Activated T-helper 1 cell treated with Interleukin-2 at 50 U/mL for 16 hours (primary cell): ENCODE measurements at regions not wholly inside any gene's neighbourhood (a gene's known extent, or its start where the extent isn't known, plus 50 kb on each side); places are given as distances from the start of the nearest gene placed in this dataset.

ENCODE experiments used
- DNase-seq: peaks from one replicate; pipeline ENCODE4 v3.0.0-alpha.2; 2020; ENCODE audit warnings: low read depth

GRCh38 chr9:7394002-7394774 lies 405.4 kb downstream of the DMAC1 start:
- DNase-seq, result no peak

GRCh38 chr9:7392148-7392547 lies 407.4 kb downstream of the DMAC1 start:
- no peak for DNase-seq

GRCh38 chr9:7388755-7389154 lies 410.8 kb downstream of the DMAC1 start:
- no peak for DNase-seq

GRCh38 chr9:7387840-7388239 lies 411.7 kb downstream of the DMAC1 start:
- no peak for DNase-seq

- DNase-seq, result no peak
Observed at GRCh38 chr9:7382304-7382703, 417.3 kb downstream of the DMAC1 start.

GRCh38 chr9:7377489-7377888 lies 422.1 kb downstream of the DMAC1 start:
- DNase-seq, result no peak

GRCh38 chr9:7376833-7377232 lies 422.7 kb downstream of the DMAC1 start:
- DNase-seq, result no peak

GRCh38 chr9:7376213-7376612 lies 423.4 kb downstream of the DMAC1 start:
- no peak for DNase-seq

- no peak for DNase-seq
Observed at GRCh38 chr9:7375013-7375511, 424.5 kb downstream of the DMAC1 start.

- DNase-seq, result no peak
Observed at GRCh38 chr9:7370988-7371387, 428.6 kb downstream of the DMAC1 start.

- no peak for DNase-seq
Observed at GRCh38 chr9:7370381-7370780, 429.2 kb downstream of the DMAC1 start.

- no peak for DNase-seq
Observed at GRCh38 chr9:7369384-7369821, 430.2 kb downstream of the DMAC1 start.

- no peak for DNase-seq
Observed at GRCh38 chr9:7368410-7369292, 430.9 kb downstream of the DMAC1 start.

GRCh38 chr9:7367726-7368125 lies 431.9 kb downstream of the DMAC1 start:
- no peak for DNase-seq

GRCh38 chr9:7366121-7366520 lies 433.5 kb downstream of the DMAC1 start:
- DNase-seq, result no peak

GRCh38 chr9:7363777-7364477 lies 435.7 kb downstream of the DMAC1 start:
- DNase-seq, result no peak

GRCh38 chr9:7360513-7360912 lies 439.1 kb downstream of the DMAC1 start:
- no peak for DNase-seq

- no peak for DNase-seq
Observed at GRCh38 chr9:7358876-7359275, 440.7 kb downstream of the DMAC1 start.

GRCh38 chr9:7354704-7355103 lies 444.9 kb downstream of the DMAC1 start:
- DNase-seq, result no peak

GRCh38 chr9:7348692-7349091 lies 450.9 kb downstream of the DMAC1 start:
- no peak for DNase-seq

GRCh38 chr9:7347556-7347955 lies 452.0 kb downstream of the DMAC1 start:
- DNase-seq, result no peak

- DNase-seq, result no peak
Observed at GRCh38 chr9:7346144-7346543, 453.4 kb downstream of the DMAC1 start.
